NAMALWA (cell line): ENCODE measurements at regions not wholly inside any gene's neighbourhood (a gene's known extent, or its start where the extent isn't known, plus 50 kb on each side); places are given as distances from the start of the nearest gene placed in this dataset.
"Not testable (repeated sequence)": the region's sequence is repeated elsewhere in the genome, so short reads cannot be mapped to it uniquely, and the experiment has no call there.

Experiments
- DNase-seq: peaks from one replicate; pipeline ENCODE4 v3.0.0-alpha.2; 2015; ENCODE audit warnings: low spot score

GRCh38 chr13:83470133-83470797, 412.0 kb downstream of the SLITRK1 start:
- DNase-seq, result no peak

- no peak for DNase-seq
These were observed 428.6 kb downstream of the SLITRK1 start for GRCh38 chr13:83453723-83454122.

GRCh38 chr13:83453300-83453699, 429.0 kb downstream of the SLITRK1 start:
- no peak for DNase-seq

- no peak for DNase-seq
These were observed 429.9 kb downstream of the SLITRK1 start for GRCh38 chr13:83452292-83452950.

- no peak for DNase-seq
These were observed 431.7 kb downstream of the SLITRK1 start for GRCh38 chr13:83450591-83450990.

GRCh38 chr13:83449668-83450395, 432.4 kb downstream of the SLITRK1 start:
- no peak for DNase-seq

- no peak for DNase-seq
These were observed 441.8 kb downstream of the SLITRK1 start for GRCh38 chr13:83440465-83440864.

GRCh38 chr13:83439464-83439863, 442.8 kb downstream of the SLITRK1 start:
- DNase-seq, result not testable (repeated sequence)

- DNase-seq, result no peak
These were observed 458.4 kb downstream of the SLITRK1 start for GRCh38 chr13:83423861-83424260.

GRCh38 chr13:83423381-83423780, 458.9 kb downstream of the SLITRK1 start:
- no peak for DNase-seq

GRCh38 chr13:83414393-83414792, 467.9 kb downstream of the SLITRK1 start:
- no peak for DNase-seq

GRCh38 chr13:83386609-83387008, 495.7 kb downstream of the SLITRK1 start:
- no peak for DNase-seq

GRCh38 chr13:83378908-83379307, 503.4 kb downstream of the SLITRK1 start:
- DNase-seq, result no peak

GRCh38 chr13:83377491-83377890, 504.8 kb downstream of the SLITRK1 start:
- DNase-seq, result no peak

- DNase-seq, result no peak
These were observed 509.5 kb downstream of the SLITRK1 start for GRCh38 chr13:83372786-83373185.

- no peak for DNase-seq
These were observed 516.6 kb downstream of the SLITRK1 start for GRCh38 chr13:83365723-83366122.

GRCh38 chr13:83355041-83355440, 527.2 kb downstream of the SLITRK1 start:
- no peak for DNase-seq

GRCh38 chr13:83352391-83352790, 529.9 kb downstream of the SLITRK1 start:
- DNase-seq, result no peak

GRCh38 chr13:83350569-83350968, 531.7 kb downstream of the SLITRK1 start:
- DNase-seq, result no peak

- DNase-seq, result no peak
These were observed 537.8 kb downstream of the SLITRK1 start for GRCh38 chr13:83344518-83344917.

- peak; percentile 7 for DNase-seq
These were observed 542.1 kb downstream of the SLITRK1 start for GRCh38 chr13:83340170-83340569.

GRCh38 chr13:83333614-83334388, 548.5 kb downstream of the SLITRK1 start:
- DNase-seq, result no peak
